Keratinocyte (primary cell): ENCODE measurements at regions not wholly inside any gene's neighbourhood (a gene's known extent, or its start where the extent isn't known, plus 50 kb on each side); places are given as distances from the start of the nearest gene placed in this dataset.

Experiments
- CTCF ChIP-seq, 3 experiments: IDR thresholded peaks in 1 of 3; conservative IDR thresholded peaks in 1 of 3; optimal IDR thresholded peaks in 1 of 3; 2 replicates in 2 of 3; 3 replicates in 1 of 3; pipeline versions ENCODE3 to v1.5.1; 2011; ENCODE audit warnings: low read length in 3 of 3, mild to moderate bottlenecking in 3 of 3, moderate library complexity in 2 of 3, control low read depth in 1 of 3, inconsistent platforms in 1 of 3; ENCODE audit not compliant: insufficient read depth in 2 of 3; ENCODE audit errors: extremely low read depth in 1 of 3
- EZH2 ChIP-seq: IDR thresholded peaks from one replicate; pipeline ENCODE4 v1.6.1; 2012; ENCODE audit warnings: inconsistent platforms, mild to moderate bottlenecking, low read length, moderate library complexity

- TF ChIP-seq CTCF (optimal IDR thresholded peaks at IDR 0.05 in 1 of 3, IDR thresholded peaks at IDR 0.05 in 1 of 3, conservative IDR thresholded peaks at IDR 0.05 in 1 of 3; ENCODE audit: extremely low read depth in 1 of 3, insufficient read depth in 2 of 3, low read length in 3 of 3) (no peak), EZH2 (no peak)
Observed at GRCh38 chr18:34639687-34640086, 70.4 kb upstream of the DTNA start.
